ENCODE measurements at regions not wholly inside any gene's neighbourhood (a gene's known extent, or its start where the extent isn't known, plus 50 kb on each side); places are given as distances from the start of the nearest gene placed in this dataset.
A peak's percentile ranks its signal among the peaks of the same experiment; 100 is the strongest.
"Not testable (repeated sequence)": the region's sequence is repeated elsewhere in the genome, so short reads cannot be mapped to it uniquely, and the experiment has no call there.

DNA sequence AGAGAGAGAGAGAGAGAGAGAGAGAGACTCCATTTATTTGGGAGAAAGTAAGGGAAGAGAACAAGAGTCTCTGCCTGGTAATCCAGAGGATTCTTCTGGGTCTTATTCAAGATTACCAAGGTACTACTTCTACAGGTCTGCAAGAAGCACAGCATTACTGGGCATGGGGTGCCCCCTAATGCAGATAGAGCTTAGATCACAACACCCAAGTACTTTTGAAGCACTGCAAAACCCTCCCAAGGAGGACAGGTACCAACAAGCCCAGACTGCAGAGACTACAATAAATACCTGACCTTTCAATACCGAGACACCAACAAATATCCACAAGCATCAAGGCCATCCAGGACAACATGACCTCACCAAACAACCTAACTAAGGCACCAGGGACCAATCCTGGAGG is 94.7 kb upstream of the PHF24 start:
- no peaks in the 10 kb centered on the region for H3K4me1 ChIP-seq (ENCODE audit: control insufficient read depth, insufficient read depth, low read length)
- 88 to 96% methylated on average over 1 of the region's 1 CpG for WGBS, 2 experiments
- H3K27me3 ChIP-seq (ENCODE audit: control insufficient read depth, insufficient read depth, low read length, poor library complexity, severe bottlenecking), result no peaks in the 10 kb centered on the region
- H3K9me3 ChIP-seq (ENCODE audit: control insufficient read depth, low read length), result no peaks in the 10 kb centered on the region
- no peaks in the 10 kb centered on the region for H3K36me3 ChIP-seq (ENCODE audit: control insufficient read depth, insufficient read depth, low read length)
- no peak overlapping the region for H3K27ac ChIP-seq (ENCODE audit: insufficient read depth, low read depth, low read length, poor library complexity, severe bottlenecking)
- H3K4me3 ChIP-seq (ENCODE audit: insufficient read depth, low read depth, low read length), result no peak overlapping the region

DNA sequence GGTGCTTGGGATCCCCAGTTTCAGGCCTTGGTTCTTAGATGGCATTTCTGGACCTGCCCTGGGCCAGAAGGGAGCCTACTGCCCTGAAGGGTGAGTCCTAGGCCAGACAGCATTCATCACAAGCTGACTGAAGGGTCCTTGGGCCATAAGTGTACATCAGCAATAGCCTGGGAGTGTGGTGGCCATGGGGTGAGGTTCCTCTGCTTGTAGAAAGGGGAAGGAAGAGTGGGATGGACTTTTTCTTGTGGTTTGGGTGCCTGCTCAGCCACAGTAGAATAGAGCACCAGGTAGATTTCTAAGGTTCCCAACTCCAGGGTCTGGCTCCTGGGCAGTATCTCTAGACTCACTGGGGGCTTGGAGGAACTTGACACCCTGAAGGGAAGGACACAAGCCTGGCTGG is 95.2 kb upstream of the PHF24 start:
- Histone ChIP-seq H3K36me3 (ENCODE audit: control insufficient read depth, insufficient read depth, low read length) (no peaks in the 10 kb centered on the region), H3K4me1 (ENCODE audit: control insufficient read depth, insufficient read depth, low read length) (no peaks in the 10 kb centered on the region), H3K27ac (ENCODE audit: insufficient read depth, low read depth, low read length, poor library complexity, severe bottlenecking) (no peak overlapping the region), H3K9me3 (ENCODE audit: control insufficient read depth, low read length) (no peaks in the 10 kb centered on the region), H3K27me3 (ENCODE audit: control insufficient read depth, insufficient read depth, low read length, poor library complexity, severe bottlenecking) (no peaks in the 10 kb centered on the region), H3K4me3 (ENCODE audit: insufficient read depth, low read depth, low read length) (no peak overlapping the region)

DNA sequence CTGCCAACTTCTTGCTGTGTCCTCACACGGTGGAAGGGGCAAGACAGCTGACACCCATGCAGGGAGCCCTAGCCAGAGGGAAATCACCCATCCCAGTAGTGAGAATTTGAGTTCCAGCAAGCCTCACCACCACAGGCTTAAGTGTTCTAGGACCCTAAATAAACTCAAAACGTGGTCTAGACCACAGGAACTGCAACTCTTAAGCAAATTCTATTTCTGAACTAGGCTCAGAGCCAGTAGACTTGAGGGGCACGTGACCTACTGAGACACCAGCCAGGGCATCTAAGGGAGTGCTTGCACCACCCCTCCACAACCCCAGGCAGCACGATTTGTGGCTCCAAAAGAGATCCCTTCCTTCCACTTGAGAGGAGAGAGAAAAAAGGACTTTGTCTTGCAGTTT is 96.0 kb upstream of the PHF24 start:
- no peaks in the 10 kb centered on the region for H3K9me3 ChIP-seq (ENCODE audit: control insufficient read depth, low read length)
- H3K4me3 ChIP-seq (ENCODE audit: insufficient read depth, low read depth, low read length), result no peak overlapping the region
- H3K36me3 ChIP-seq (ENCODE audit: control insufficient read depth, insufficient read depth, low read length), result no peaks in the 10 kb centered on the region
- WGBS, 2 experiments, result 62 to 65% methylated on average over 4 of the region's 4 CpGs
- H3K4me1 ChIP-seq (ENCODE audit: control insufficient read depth, insufficient read depth, low read length), result no peaks in the 10 kb centered on the region
- H3K27ac ChIP-seq (ENCODE audit: insufficient read depth, low read depth, low read length, poor library complexity, severe bottlenecking), result no peak overlapping the region
- H3K27me3 ChIP-seq (ENCODE audit: control insufficient read depth, insufficient read depth, low read length, poor library complexity, severe bottlenecking), result no peaks in the 10 kb centered on the region

DNA sequence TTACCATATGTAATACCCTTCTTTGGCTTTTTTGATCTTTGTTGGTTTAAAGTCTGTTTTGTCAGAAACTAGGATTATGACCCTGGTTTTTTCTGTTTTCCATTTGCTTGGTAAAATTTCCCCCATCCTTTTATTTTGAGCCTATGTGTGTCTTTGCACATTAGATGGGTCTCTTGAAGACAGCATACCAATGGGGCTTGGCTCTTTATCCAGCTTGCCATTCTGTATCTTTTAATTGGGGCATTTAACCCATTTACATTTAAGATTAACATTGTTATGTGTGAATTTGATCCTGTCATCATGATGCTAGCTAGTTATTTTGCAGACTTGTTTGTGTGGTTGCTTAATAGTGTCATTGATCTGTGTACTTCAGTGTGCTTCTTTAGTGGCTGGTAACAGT is 103.1 kb upstream of the PHF24 start:
- H3K27me3 ChIP-seq (ENCODE audit: control insufficient read depth, insufficient read depth, low read length, poor library complexity, severe bottlenecking); H3K36me3 ChIP-seq (ENCODE audit: control insufficient read depth, insufficient read depth, low read length); H3K4me1 ChIP-seq (ENCODE audit: control insufficient read depth, insufficient read depth, low read length); H3K9me3 ChIP-seq (ENCODE audit: control insufficient read depth, low read length); H3K27ac ChIP-seq (ENCODE audit: insufficient read depth, low read depth, low read length, poor library complexity, severe bottlenecking); H3K4me3 ChIP-seq (ENCODE audit: insufficient read depth, low read depth, low read length): not testable (repeated sequence)

DNA sequence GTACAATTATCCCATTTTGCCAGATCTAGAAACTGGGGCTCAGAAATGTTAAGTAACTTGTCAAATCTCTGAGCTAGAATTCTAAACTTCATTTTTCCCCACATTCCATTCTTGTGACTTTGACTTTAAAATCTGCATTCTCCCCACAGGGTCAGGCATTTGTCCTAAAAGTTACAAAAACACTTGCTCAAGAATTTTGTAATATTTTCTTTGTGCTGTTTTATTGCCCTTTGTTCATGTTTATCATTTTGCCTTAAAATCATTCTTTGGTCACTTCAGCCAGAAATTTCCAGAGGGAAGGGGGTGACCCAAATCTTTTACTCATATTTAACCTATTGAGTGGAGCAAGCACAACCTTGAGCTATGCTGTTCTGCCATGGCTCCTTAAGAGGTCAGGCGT is 120.1 kb upstream of the CCL21 start:
- no peaks in the 10 kb centered on the region for H3K36me3 ChIP-seq (ENCODE audit: control insufficient read depth, insufficient read depth, low read length)
- H3K4me3 ChIP-seq (ENCODE audit: insufficient read depth, low read depth, low read length), result no peak overlapping the region
- no peak overlapping the region for H3K27ac ChIP-seq (ENCODE audit: insufficient read depth, low read depth, low read length, poor library complexity, severe bottlenecking)
- H3K9me3 ChIP-seq (ENCODE audit: control insufficient read depth, low read length), result no peaks in the 10 kb centered on the region
- H3K27me3 ChIP-seq (ENCODE audit: control insufficient read depth, insufficient read depth, low read length, poor library complexity, severe bottlenecking), result no peaks in the 10 kb centered on the region
- WGBS, 2 experiments, result 89 to 98% methylated on average over 1 of the region's 1 CpG
- no peaks in the 10 kb centered on the region for H3K4me1 ChIP-seq (ENCODE audit: control insufficient read depth, insufficient read depth, low read length)

DNA sequence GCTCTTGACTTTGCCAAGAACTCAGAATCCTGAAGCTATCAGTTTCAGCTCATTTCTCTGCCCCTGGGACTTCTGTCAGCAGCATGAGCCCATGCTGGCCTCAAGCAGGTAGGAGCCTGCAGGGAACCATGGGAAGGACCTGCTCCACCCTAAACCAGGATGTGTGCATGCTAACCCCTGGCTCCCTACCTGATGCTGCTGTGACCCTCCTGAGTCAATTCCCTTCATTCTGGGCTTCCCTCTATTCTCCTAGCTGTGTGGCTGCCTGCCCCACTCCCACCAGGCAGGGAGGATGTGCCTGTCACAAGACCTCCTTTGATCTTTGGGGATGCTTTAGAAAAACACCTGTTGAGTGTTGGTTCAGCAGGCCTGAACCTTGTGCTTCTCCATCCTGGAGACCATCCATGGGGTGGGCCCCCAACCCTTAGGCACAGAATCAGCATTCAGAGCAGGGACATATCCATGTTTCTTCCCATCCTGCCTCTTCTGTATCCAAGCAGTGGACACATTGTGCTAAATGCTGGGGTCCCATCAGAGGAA is 117.1 kb upstream of the CCL21 start:
- Histone ChIP-seq H3K27me3 (ENCODE audit: control insufficient read depth, insufficient read depth, low read length, poor library complexity, severe bottlenecking) (no peaks in the 10 kb centered on the region), H3K9me3 (ENCODE audit: control insufficient read depth, low read length) (no peaks in the 10 kb centered on the region), H3K4me3 (ENCODE audit: insufficient read depth, low read depth, low read length) (no peak overlapping the region), H3K36me3 (ENCODE audit: control insufficient read depth, insufficient read depth, low read length) (no peaks in the 10 kb centered on the region), H3K4me1 (ENCODE audit: control insufficient read depth, insufficient read depth, low read length) (no peaks in the 10 kb centered on the region), H3K27ac (ENCODE audit: insufficient read depth, low read depth, low read length, poor library complexity, severe bottlenecking) (no peak overlapping the region)

DNA sequence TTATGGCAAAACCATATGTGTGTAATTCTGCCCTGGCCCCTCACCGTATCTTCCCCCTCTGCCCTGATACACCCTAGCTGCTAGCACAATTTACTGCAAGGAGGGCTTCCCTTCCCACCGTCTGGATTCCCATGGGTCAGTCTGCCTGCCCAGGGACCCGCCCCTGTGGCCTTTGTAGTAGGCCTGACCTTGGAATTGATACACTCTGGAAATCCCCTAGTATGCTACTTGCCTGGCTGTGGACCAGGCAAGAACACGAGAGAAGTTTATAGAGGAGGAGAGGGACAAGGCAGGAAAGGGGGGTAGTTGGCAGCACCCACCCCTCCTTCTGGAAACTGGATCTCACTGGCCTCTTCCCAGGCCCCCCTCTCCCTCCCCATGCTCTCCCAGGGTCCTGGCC is 115.8 kb upstream of the CCL21 start:
- Histone ChIP-seq H3K36me3 (ENCODE audit: control insufficient read depth, insufficient read depth, low read length) (no peaks in the 10 kb centered on the region), H3K9me3 (ENCODE audit: control insufficient read depth, low read length) (no peaks in the 10 kb centered on the region)
- 78 to 83% methylated on average over 4 of the region's 4 CpGs for WGBS, 2 experiments

DNA sequence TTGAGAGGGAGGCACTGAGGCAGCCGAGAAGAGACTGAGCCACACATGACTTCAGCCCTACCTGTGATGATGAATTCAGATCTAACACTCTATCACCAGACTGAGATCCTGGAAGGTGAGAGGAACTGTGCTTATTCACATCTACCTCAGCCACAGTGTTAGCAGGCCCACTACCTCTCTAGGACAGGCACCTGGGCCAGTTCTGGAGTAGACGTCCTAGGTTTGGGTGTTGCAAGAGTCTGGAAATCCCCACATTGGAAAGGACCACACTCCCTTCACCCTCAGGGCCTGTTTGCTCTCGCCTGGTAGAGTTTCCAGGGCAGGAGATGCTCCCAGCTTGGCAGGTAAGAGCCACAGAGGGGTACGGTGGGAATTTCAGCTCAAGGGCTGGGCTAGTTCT is 113.8 kb upstream of the CCL21 start:
- Histone ChIP-seq H3K9me3 (ENCODE audit: control insufficient read depth, low read length) (no peaks in the 10 kb centered on the region), H3K4me1 (ENCODE audit: control insufficient read depth, insufficient read depth, low read length) (no peaks in the 10 kb centered on the region), H3K27ac (ENCODE audit: insufficient read depth, low read depth, low read length, poor library complexity, severe bottlenecking) (no peak overlapping the region), H3K27me3 (ENCODE audit: control insufficient read depth, insufficient read depth, low read length, poor library complexity, severe bottlenecking) (no peaks in the 10 kb centered on the region), H3K36me3 (ENCODE audit: control insufficient read depth, insufficient read depth, low read length) (no peaks in the 10 kb centered on the region), H3K4me3 (ENCODE audit: insufficient read depth, low read depth, low read length) (no peak overlapping the region)
- 86 to 90% methylated on average over 4 of the region's 4 CpGs for WGBS, 2 experiments

More for the DNA sequence above, 115.8 kb upstream of the CCL21 start:
- Histone ChIP-seq H3K27ac (ENCODE audit: insufficient read depth, low read depth, low read length, poor library complexity, severe bottlenecking) (no peak overlapping the region), H3K27me3 (ENCODE audit: control insufficient read depth, insufficient read depth, low read length, poor library complexity, severe bottlenecking) (no peaks in the 10 kb centered on the region), H3K4me3 (ENCODE audit: insufficient read depth, low read depth, low read length) (no peak overlapping the region), H3K4me1 (ENCODE audit: control insufficient read depth, insufficient read depth, low read length) (no peaks in the 10 kb centered on the region)

DNA sequence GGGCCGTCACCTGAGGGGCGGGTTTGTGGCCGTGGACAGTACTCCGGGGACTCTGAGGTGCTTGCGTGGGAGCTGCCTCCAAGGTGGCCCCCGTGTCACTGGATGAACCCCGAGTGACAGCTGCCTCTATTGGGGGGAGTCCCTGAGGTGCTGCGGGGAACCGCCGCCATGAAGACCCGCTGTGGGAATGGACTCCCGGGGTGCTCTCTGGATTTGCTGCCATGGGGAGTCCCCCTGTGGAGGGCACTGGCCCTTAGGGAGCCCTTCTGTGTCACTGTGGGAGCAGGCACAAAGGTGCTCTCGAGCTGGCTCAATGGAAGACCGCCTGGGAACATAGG is 100.2 kb upstream of the CCL21 start:
- no peaks in the 10 kb centered on the region for H3K4me1 ChIP-seq (ENCODE audit: control insufficient read depth, insufficient read depth, low read length)
- peaks cover 33% of the 10 kb centered on the region for H3K27me3 ChIP-seq (ENCODE audit: control insufficient read depth, insufficient read depth, low read length, poor library complexity, severe bottlenecking)
- H3K4me3 ChIP-seq (ENCODE audit: insufficient read depth, low read depth, low read length), result no peak overlapping the region
- 86 to 87% methylated on average over 14 of the region's 14 CpGs for WGBS, 2 experiments
- H3K36me3 ChIP-seq (ENCODE audit: control insufficient read depth, insufficient read depth, low read length), result no peaks in the 10 kb centered on the region
- H3K9me3 ChIP-seq (ENCODE audit: control insufficient read depth, low read length), result no peaks in the 10 kb centered on the region
- no peak overlapping the region for H3K27ac ChIP-seq (ENCODE audit: insufficient read depth, low read depth, low read length, poor library complexity, severe bottlenecking)

DNA sequence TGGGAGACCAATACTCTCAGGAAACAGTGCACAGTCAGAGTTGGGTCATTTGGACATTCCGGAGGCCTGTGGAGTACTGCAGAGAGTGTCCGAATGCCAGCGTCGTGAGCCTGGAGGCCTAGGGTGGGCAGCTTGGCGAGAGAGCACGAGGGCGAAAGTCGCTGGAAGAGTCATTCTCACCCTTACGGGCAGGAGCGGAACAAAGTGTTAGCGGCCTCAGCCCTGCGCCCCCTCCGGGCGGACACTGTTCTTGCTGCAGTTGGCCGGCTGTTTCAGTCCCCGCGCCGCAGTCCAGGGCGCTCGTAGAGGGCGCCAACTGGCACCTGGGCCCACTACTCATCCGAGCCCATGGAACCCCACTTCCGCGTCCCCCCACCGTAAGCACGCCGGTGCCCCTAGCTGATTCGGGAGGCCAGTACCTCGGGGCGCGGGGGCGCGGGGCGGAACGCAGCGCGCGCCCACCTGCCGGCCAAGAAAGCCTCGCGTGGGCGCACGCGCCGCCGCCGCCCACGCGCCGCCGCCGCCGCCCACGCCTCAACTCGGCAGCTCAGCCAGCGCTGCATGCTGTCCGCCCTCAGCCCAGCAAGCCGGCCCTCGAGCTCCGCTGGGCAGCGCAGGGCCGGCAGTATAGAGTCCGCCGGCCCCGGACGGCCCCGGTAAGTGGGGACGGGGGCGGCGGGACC is 99.7 kb upstream of the CCL21 start:
- no peaks in the 10 kb centered on the region for H3K36me3 ChIP-seq (ENCODE audit: control insufficient read depth, insufficient read depth, low read length)
- H3K4me3 ChIP-seq (ENCODE audit: insufficient read depth, low read depth, low read length), result peak overlapping the region; percentile 16
- 38 to 46% methylated on average over 70 of the region's 70 CpGs for WGBS, 2 experiments
- no peaks in the 10 kb centered on the region for H3K4me1 ChIP-seq (ENCODE audit: control insufficient read depth, insufficient read depth, low read length)
- no peaks in the 10 kb centered on the region for H3K9me3 ChIP-seq (ENCODE audit: control insufficient read depth, low read length)
- H3K27ac ChIP-seq (ENCODE audit: insufficient read depth, low read depth, low read length, poor library complexity, severe bottlenecking), result no peak overlapping the region
- peaks cover 33% of the 10 kb centered on the region for H3K27me3 ChIP-seq (ENCODE audit: control insufficient read depth, insufficient read depth, low read length, poor library complexity, severe bottlenecking)

DNA sequence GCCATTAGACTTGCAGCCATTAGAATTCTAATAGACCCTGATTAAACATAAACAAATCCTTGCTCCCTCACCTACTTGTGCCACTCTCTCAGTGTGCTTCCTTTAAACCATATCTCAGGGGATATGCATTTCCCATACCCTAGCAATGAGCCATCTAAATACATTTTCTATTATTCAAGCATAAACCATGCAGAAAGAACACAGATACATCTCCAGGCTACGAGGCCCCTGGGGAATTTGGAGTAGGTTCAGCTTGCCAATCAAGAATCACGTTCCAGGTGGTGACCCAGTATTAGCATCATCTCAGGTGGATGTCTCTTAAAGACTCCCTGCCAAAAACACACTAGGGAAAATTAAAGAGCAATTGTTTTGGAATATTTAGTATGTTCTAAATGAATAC is 93.0 kb upstream of the CCL21 start:
- Histone ChIP-seq H3K4me3 (ENCODE audit: insufficient read depth, low read depth, low read length) (no peak overlapping the region), H3K36me3 (ENCODE audit: control insufficient read depth, insufficient read depth, low read length) (no peaks in the 10 kb centered on the region), H3K27me3 (ENCODE audit: control insufficient read depth, insufficient read depth, low read length, poor library complexity, severe bottlenecking) (peaks cover 3% of the 10 kb centered on the region), H3K9me3 (ENCODE audit: control insufficient read depth, low read length) (no peaks in the 10 kb centered on the region), H3K27ac (ENCODE audit: insufficient read depth, low read depth, low read length, poor library complexity, severe bottlenecking) (no peak overlapping the region), H3K4me1 (ENCODE audit: control insufficient read depth, insufficient read depth, low read length) (no peaks in the 10 kb centered on the region)
- 75 to 86% methylated on average over 2 of the region's 2 CpGs for WGBS, 2 experiments

Measured in ectodermal cell (in vitro differentiated cells).